Endothelial cell of umbilical vein (primary cell): ENCODE measurements at regions not wholly inside any gene's neighbourhood (a gene's known extent, or its start where the extent isn't known, plus 50 kb on each side); places are given as distances from the start of the nearest gene placed in this dataset.

Source experiments
- BruUV-seq: library from RNA; stranded (reverse); fragments of 400-500 nt; replicated peaks from 2 replicates; lab custom pipeline; 2021; lab: Mats Ljungman, UMichigan
- CTCF ChIA-PET: fragments of 300-600, 350-600 bp; sonication (Branson Sonifier 250); formaldehyde crosslinking; loops from one replicate; lab custom pipeline; 2021; ENCODE audit warnings: antibody characterized with exemption, inconsistent platforms; lab: Charles Lee
- POLR2A ChIA-PET: fragments of 300-600, 350-600 bp; sonication (Branson Sonifier 250); formaldehyde crosslinking; loops from one replicate; lab custom pipeline; 2021; ENCODE audit warnings: antibody characterized with exemption, inconsistent platforms; lab: Charles Lee
- DNase-seq: peaks from one replicate; pipeline ENCODE4 v3.0.0-alpha.2; 2011; ENCODE audit warnings: low read depth, low spot score
- FAIRE-seq: peaks from 2 replicates; lab custom pipeline; 2011; peaks lifted over from hg19 to GRCh38; lab: Jason Lieb, UNC
- H2AFZ ChIP-seq: 2 replicates; pipeline ENCODE4 v1.6.0; 2012; ENCODE audit warnings: low read depth, low read length, control low read depth, inconsistent platforms
- H3K27ac ChIP-seq: 2 replicates; pipeline ENCODE4 v1.5.1; 2011; ENCODE audit warnings: low read depth, mild to moderate bottlenecking, control low read depth, low read length, moderate library complexity; ENCODE audit not compliant: insufficient read depth
- H3K27me3 ChIP-seq, 2 experiments: 2 replicates each; pipeline versions ENCODE4 v1.6.0 to v1.6.1; 2011; ENCODE audit warnings: low read length in 2 of 2, mixed read lengths in 1 of 2; ENCODE audit not compliant: control insufficient read depth in 2 of 2, insufficient read depth in 2 of 2
- H3K36me3 ChIP-seq, 2 experiments: 2 replicates in 1 of 2; 3 replicates in 1 of 2; pipeline ENCODE4 v1.5.1; 2011; ENCODE audit warnings: low read length in 2 of 2, mild to moderate bottlenecking in 1 of 2, moderate library complexity in 1 of 2; ENCODE audit not compliant: control insufficient read depth in 2 of 2, insufficient read depth in 2 of 2; ENCODE audit errors: extremely low read depth in 1 of 2
- H3K4me1 ChIP-seq: 3 replicates; pipeline ENCODE4 v1.5.1; 2011; ENCODE audit warnings: mild to moderate bottlenecking, low read length; ENCODE audit not compliant: control insufficient read depth, insufficient read depth; ENCODE audit errors: extremely low read depth
- H3K4me2 ChIP-seq: 2 replicates; pipeline ENCODE4 v1.6.1; 2011; ENCODE audit warnings: low read length, control low read depth, mixed read lengths; ENCODE audit not compliant: insufficient read depth
- H3K4me3 ChIP-seq, 3 experiments: fragments of 200-600 bp in 1 of 3; sonication (generic), shearing (Covaris generic) in 1 of 3; replicated peaks in 1 of 3; 2 replicates each; pipeline ENCODE4 v1.5.1; 2011 to 2016; ENCODE audit warnings: control low read depth in 3 of 3, low read length in 3 of 3, mild to moderate bottlenecking in 2 of 3, inconsistent platforms in 1 of 3, low read depth in 1 of 3, moderate library complexity in 1 of 3; ENCODE audit not compliant: insufficient read depth in 1 of 3
- H3K79me2 ChIP-seq: 2 replicates; pipeline ENCODE4 v1.6.0; 2012; ENCODE audit warnings: low read length, inconsistent platforms; ENCODE audit not compliant: control insufficient read depth, insufficient read depth
- H3K9ac ChIP-seq: replicated peaks from 2 replicates; pipeline ENCODE3; 2011; ENCODE audit warnings: low read length, control low read depth; ENCODE audit not compliant: insufficient read depth; ENCODE audit errors: extremely low read depth
- H3K9me1 ChIP-seq: replicated peaks from 3 replicates; pipeline ENCODE4 v1.6.0; 2011; ENCODE audit warnings: mild to moderate bottlenecking, low read length; ENCODE audit not compliant: control insufficient read depth, insufficient read depth; ENCODE audit errors: extremely low read depth
- H3K9me3 ChIP-seq: replicated peaks from 2 replicates; pipeline ENCODE4 v1.5.1; 2012; ENCODE audit warnings: low read length, inconsistent platforms; ENCODE audit not compliant: control insufficient read depth, insufficient read depth
- H4K20me1 ChIP-seq: replicated peaks from 2 replicates; pipeline ENCODE3; 2011; ENCODE audit warnings: mild to moderate bottlenecking, low read length; ENCODE audit not compliant: control insufficient read depth, insufficient read depth; ENCODE audit errors: extremely low read depth
- CTCF ChIP-seq, 2 donors: IDR thresholded peaks; 1 replicate in 1 of 2; 2 replicates in 1 of 2; pipeline ENCODE4 v1.5.1; 2011; ENCODE audit warnings: low read length in 2 of 2, mild to moderate bottlenecking in 2 of 2, moderate library complexity in 2 of 2, control low read depth in 1 of 2, inconsistent platforms in 1 of 2, low read depth in 1 of 2; ENCODE audit not compliant: insufficient read depth in 1 of 2; ENCODE audit errors: extremely low read depth in 1 of 2
- EZH2 ChIP-seq: IDR thresholded peaks from 2 replicates; pipeline ENCODE4 v1.6.1; 2012; ENCODE audit warnings: borderline replicate concordance, low read depth, mild to moderate bottlenecking, moderate library complexity, low read length, inconsistent platforms; ENCODE audit not compliant: severe bottlenecking
- FOS ChIP-seq: IDR thresholded peaks from 2 replicates; pipeline ENCODE4 v1.6.1; 2011; ENCODE audit warnings: mild to moderate bottlenecking, low read length, moderate library complexity, borderline replicate concordance; ENCODE audit not compliant: insufficient read depth
- GATA2 ChIP-seq: IDR thresholded peaks from 2 replicates; pipeline ENCODE4 v1.7.0; 2011; ENCODE audit warnings: low read depth, mild to moderate bottlenecking, moderate library complexity, mixed read lengths, low read length; ENCODE audit not compliant: insufficient read length, insufficient read depth
- JUN ChIP-seq: IDR thresholded peaks from 2 replicates; pipeline ENCODE4 v1.6.1; 2011; ENCODE audit warnings: borderline replicate concordance, low read depth; ENCODE audit not compliant: insufficient read length, insufficient read depth
- MAX ChIP-seq: IDR thresholded peaks from 2 replicates; pipeline ENCODE4 v1.6.1; 2011; ENCODE audit not compliant: insufficient read depth, insufficient read length
- MYC ChIP-seq: IDR thresholded peaks from one replicate; pipeline ENCODE4 v1.6.1; 2011; ENCODE audit warnings: mild to moderate bottlenecking, low read depth, low read length
- POLR2A ChIP-seq: IDR thresholded peaks from 2 replicates; pipeline ENCODE4 v1.6.1; 2012; ENCODE audit warnings: low read depth, mild to moderate bottlenecking, control low read depth, low read length
- POLR2AphosphoS5 ChIP-seq: IDR thresholded peaks from 2 replicates; pipeline ENCODE4 v1.6.1; 2012; ENCODE audit warnings: low read depth, mild to moderate bottlenecking, control low read depth, low read length, moderate library complexity; ENCODE audit not compliant: insufficient read depth
- dilution Hi-C: fragments of 300-500 bp; cut with MboI; formaldehyde crosslinking; loops from one replicate; pipeline ENCODE4 v1.15.0; 2019; ENCODE audit warnings: low sequenced_read_pairs; ENCODE audit not compliant: extremely low pct_ligation_motif_present
- intact Hi-C: fragments of 100-400 bp; cut with micrococcal nuclease; formaldehyde crosslinking; loops from one replicate; pipeline ENCODE4 v1.10.0; 2022

GRCh38 chr18:51516478-51517038, 319.1 kb upstream of the MEX3C start:
- Histone ChIP-seq H3K4me3 (no peak overlapping the region), H4K20me1 (no peaks in the 10 kb centered on the region), H3K9ac (no peak overlapping the region), H2AFZ (no peak overlapping the region), H3K27ac (no peak overlapping the region), H3K4me1 (no peaks in the 10 kb centered on the region), H3K36me3 (no peaks in the 10 kb centered on the region), H3K4me2 (no peak overlapping the region), H3K79me2 (no peaks in the 10 kb centered on the region), H3K27me3 (no peaks in the 10 kb centered on the region), H3K9me1 (no peaks in the 10 kb centered on the region), H3K9me3 (peaks cover 4% of the 10 kb centered on the region)
- CTCF ChIA-PET = no interaction called here
- POLR2A ChIA-PET = no interaction called here
- BruUV-seq = no TSS peak
- FAIRE-seq (no peak), DNase-seq (no peak)
- dilution Hi-C loops (no loop called here), intact Hi-C loops (no loop called here)
- TF ChIP-seq POLR2A (no peak), FOS (no peak), MAX (no peak), MYC (no peak), CTCF (IDR thresholded peaks at IDR 0.05; ENCODE audit: extremely low read depth in 1 of 2, insufficient read depth in 1 of 2, low read depth in 1 of 2, low read length in 2 of 2) (no peak), JUN (no peak), POLR2AphosphoS5 (no peak), GATA2 (no peak), EZH2 (no peak)
